ENCODE measurements at regions not wholly inside any gene's neighbourhood (a gene's known extent, or its start where the extent isn't known, plus 50 kb on each side); places are given as distances from the start of the nearest gene placed in this dataset.

DNA sequence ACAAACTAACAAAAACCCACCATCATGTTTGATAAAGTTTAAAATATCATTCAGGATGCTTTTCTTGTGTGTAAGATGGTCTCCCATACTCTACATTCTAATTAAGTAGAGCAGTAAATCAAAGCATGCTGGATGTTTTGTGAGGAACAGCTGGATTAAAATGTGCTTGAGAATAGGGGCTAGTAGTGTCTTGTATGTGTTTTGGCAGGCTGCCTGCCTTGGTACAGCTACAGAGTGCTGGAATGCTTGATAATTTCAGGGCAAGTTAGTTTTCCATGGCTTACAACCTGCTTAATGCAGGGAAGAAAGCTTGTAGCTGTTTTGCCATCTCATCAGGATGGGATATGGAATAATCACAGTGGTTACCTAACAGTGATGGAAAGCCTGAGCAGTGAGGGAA is 636.6 kb upstream of the MMS22L start:
- no peak overlapping the region for H3K4me3 ChIP-seq (ENCODE audit: control insufficient read depth, low read depth, low read length)
- TF ChIP-seq, protein P1, sequence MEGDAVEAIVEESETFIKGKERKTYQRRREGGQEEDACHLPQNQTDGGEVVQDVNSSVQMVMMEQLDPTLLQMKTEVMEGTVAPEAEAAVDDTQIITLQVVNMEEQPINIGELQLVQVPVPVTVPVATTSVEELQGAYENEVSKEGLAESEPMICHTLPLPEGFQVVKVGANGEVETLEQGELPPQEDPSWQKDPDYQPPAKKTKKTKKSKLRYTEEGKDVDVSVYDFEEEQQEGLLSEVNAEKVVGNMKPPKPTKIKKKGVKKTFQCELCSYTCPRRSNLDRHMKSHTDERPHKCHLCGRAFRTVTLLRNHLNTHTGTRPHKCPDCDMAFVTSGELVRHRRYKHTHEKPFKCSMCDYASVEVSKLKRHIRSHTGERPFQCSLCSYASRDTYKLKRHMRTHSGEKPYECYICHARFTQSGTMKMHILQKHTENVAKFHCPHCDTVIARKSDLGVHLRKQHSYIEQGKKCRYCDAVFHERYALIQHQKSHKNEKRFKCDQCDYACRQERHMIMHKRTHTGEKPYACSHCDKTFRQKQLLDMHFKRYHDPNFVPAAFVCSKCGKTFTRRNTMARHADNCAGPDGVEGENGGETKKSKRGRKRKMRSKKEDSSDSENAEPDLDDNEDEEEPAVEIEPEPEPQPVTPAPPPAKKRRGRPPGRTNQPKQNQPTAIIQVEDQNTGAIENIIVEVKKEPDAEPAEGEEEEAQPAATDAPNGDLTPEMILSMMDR (IDR thresholded peaks at IDR 0.05; ENCODE audit: control insufficient read depth, insufficient read depth, low read depth, low read length, missing control alignments) = no peak

DNA sequence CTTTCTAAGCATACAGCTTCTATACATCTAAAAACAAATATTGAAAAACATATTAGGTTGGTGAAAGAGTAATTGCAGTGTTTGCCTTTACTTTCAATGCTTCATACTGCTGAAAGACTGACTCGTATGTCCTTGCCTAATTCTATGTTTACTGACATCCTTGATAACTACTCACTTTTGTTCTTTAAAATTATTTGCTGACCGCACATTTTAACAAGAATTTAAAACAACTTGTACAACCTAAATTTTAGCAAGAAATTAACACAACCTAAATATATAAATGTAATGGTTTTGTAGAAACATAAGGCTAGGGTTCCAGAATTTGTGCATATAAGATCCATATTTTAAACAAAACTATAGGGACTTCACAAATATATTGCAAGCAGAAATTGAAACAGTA is 640.2 kb upstream of the MMS22L start:
- DNase-seq (ENCODE audit: low read depth) = no peak
- no peak overlapping the region for H3K4me3 ChIP-seq (ENCODE audit: control insufficient read depth, low read depth, low read length)
- TF ChIP-seq, protein P1 (IDR thresholded peaks at IDR 0.05; ENCODE audit: control insufficient read depth, insufficient read depth, low read depth, low read length, missing control alignments) = no peak

More for the DNA sequence above, 636.6 kb upstream of the MMS22L start:
- DNase-seq (ENCODE audit: low read depth) = no peak

DNA sequence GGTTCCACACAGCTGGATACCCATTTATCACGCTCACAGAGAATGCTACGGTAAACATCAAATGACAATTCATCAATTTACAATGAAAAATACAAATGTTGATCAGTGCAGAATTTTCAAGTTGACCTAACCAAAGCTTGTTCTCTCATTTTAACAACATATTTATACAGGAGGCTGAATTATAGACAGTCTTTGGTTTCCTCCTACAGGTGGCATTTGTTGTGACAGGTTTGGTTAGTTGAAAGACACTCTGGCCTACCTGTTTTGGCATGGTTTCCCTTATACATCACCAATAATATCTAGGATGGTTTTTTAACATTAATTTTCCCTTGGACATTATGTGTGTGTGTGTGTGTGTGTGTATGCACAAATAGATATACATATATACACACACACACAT is 642.5 kb upstream of the MMS22L start:
- DNase-seq (ENCODE audit: low read depth) = no peak
- TF ChIP-seq, protein P1 (IDR thresholded peaks at IDR 0.05; ENCODE audit: control insufficient read depth, insufficient read depth, low read depth, low read length, missing control alignments) = no peak
- no peak overlapping the region for H3K4me3 ChIP-seq (ENCODE audit: control insufficient read depth, low read depth, low read length)

DNA sequence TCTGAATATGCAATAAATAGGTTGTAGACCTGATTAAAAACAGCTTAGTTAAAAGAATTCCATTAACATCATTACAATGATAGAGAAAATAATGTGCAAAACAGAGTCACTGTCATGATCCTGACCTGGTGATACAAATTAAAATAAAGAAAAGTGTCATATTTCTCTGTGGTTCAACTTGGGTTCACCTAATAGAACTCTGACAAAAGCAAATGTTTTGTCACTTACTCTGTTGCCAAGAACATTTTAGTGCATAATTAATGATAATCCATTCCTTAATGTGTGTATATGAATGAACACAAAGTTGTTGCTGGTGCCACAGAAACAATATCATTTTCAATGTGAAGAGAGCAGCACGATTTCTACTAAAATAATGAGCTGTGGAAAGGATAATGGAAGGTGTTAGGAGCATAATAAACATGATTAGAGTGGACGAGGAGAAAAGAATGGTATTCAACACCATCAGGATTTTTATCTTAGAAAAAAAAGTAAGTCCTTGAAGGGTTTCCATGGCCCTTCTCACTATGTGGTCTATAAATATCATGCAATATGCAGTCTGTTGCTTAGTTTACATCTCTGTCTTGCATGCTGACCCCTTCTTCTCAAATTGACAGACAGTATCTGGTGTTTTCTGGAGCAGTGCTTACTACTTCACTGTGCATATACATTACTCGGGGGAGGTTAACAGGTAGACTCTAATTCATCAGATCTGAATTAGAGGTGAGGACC is 656.6 kb upstream of the MMS22L start:
- DNase-seq (ENCODE audit: low read depth) = no peak
- TF ChIP-seq, protein P1 (IDR thresholded peaks at IDR 0.05; ENCODE audit: control insufficient read depth, insufficient read depth, low read depth, low read length, missing control alignments) = no peak

DNA sequence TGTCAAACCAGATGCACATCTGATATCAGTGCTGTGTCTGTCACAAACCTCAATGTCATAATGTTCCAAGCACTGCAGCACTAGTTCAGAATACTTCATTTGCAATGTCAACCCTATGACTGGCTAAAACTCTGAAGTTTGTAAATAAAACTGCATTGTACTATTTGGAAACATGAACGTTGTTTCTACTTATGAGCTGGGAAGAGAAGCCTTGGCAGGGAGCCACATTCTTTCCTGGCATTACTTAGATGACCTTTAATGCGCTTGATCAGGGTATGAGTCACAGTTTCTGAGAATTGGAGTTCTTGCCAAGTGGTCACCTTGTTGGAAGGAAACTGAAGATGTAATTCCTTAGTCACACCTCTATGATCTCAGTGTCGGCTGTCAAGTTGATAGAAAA is 664.8 kb upstream of the MMS22L start:
- TF ChIP-seq, protein P1 (IDR thresholded peaks at IDR 0.05; ENCODE audit: control insufficient read depth, insufficient read depth, low read depth, low read length, missing control alignments) = no peak
- H3K4me3 ChIP-seq (ENCODE audit: control insufficient read depth, low read depth, low read length) = no peak overlapping the region
- no peak for DNase-seq (ENCODE audit: low read depth)

More for the DNA sequence above, 656.6 kb upstream of the MMS22L start:
- no peak overlapping the region for H3K4me3 ChIP-seq (ENCODE audit: control insufficient read depth, low read depth, low read length)

DNA sequence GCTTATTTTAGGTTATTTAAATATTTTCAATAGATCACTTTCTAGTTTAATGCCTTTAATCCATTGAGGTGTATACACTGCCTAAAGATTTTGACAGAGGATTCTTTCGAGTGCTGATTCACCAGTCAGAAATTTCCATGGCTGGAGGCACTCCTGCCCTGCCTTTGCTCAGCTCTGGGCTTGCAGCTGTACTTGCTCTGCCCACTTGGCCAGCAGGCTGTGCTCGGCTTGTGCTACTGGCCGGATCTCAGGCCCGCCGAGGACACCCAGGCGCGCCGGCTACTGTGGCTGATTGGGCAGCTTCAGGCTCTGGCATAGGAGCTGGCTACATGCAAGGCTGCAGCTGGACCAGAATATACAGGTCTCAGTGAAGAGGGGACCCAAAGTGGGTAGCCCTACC is 675.1 kb upstream of the MMS22L start:
- no peak overlapping the region for H3K4me3 ChIP-seq (ENCODE audit: control insufficient read depth, low read depth, low read length)
- DNase-seq (ENCODE audit: low read depth) = no peak
- TF ChIP-seq, protein P1 (IDR thresholded peaks at IDR 0.05; ENCODE audit: control insufficient read depth, insufficient read depth, low read depth, low read length, missing control alignments) = no peak
